ENCODE measurements at regions not wholly inside any gene's neighbourhood (a gene's known extent, or its start where the extent isn't known, plus 50 kb on each side); places are given as distances from the start of the nearest gene placed in this dataset.

DNA sequence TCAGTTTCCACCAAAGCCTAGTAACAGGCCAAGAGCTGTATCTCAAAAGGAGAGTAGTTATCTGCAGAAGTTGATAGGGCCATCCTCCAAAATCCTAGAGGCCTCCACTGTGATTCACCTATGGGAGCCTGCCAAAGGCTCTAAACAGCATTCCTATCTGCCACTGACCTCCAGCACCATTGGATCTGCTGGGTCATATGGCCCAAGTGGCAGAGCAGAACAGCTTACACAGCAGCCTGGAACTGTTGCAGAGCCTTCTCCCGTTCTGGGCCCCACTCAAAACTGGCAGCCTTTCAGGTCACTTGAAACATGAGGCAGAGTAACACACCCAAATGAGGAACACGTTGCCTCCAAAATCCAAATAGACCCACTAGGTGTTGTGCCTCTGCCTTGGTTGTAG is 345.2 kb upstream of the RND3 start:
- H3K27ac ChIP-seq (ENCODE audit: low read depth, low read length), result no peak overlapping the region
- H3K36me3 ChIP-seq (ENCODE audit: insufficient read depth, low read length), result no peaks in the 10 kb centered on the region
- H4K20me1 ChIP-seq (ENCODE audit: insufficient read depth, low read length), result no peaks in the 10 kb centered on the region
- H3K27me3 ChIP-seq (ENCODE audit: insufficient read depth, low read length), result no peaks in the 10 kb centered on the region
- H2AFZ ChIP-seq (ENCODE audit: low read length), result no peak overlapping the region
- TF ChIP-seq, protein P1, sequence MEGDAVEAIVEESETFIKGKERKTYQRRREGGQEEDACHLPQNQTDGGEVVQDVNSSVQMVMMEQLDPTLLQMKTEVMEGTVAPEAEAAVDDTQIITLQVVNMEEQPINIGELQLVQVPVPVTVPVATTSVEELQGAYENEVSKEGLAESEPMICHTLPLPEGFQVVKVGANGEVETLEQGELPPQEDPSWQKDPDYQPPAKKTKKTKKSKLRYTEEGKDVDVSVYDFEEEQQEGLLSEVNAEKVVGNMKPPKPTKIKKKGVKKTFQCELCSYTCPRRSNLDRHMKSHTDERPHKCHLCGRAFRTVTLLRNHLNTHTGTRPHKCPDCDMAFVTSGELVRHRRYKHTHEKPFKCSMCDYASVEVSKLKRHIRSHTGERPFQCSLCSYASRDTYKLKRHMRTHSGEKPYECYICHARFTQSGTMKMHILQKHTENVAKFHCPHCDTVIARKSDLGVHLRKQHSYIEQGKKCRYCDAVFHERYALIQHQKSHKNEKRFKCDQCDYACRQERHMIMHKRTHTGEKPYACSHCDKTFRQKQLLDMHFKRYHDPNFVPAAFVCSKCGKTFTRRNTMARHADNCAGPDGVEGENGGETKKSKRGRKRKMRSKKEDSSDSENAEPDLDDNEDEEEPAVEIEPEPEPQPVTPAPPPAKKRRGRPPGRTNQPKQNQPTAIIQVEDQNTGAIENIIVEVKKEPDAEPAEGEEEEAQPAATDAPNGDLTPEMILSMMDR (IDR thresholded peaks at IDR 0.05; ENCODE audit: extremely low read depth, low read depth, low read length), result no peak
- H3K9me3 ChIP-seq (ENCODE audit: low read depth, low read length), result no peaks in the 10 kb centered on the region
- H3K79me2 ChIP-seq (ENCODE audit: insufficient read depth, low read length), result no peaks in the 10 kb centered on the region
- no peak for DNase-seq (ENCODE audit: insufficient read length, low spot score, missing footprints)
- no peak overlapping the region for H3K4me3 ChIP-seq (ENCODE audit: insufficient read depth, low read length)
- H3K4me1 ChIP-seq (ENCODE audit: insufficient read depth, low read length), result no peaks in the 10 kb centered on the region
- no peak overlapping the region for H3K4me2 ChIP-seq (ENCODE audit: insufficient read depth, low read length)

GRCh38 chr2:150824118-150824517 is 336.7 kb upstream of the RND3 start:
- no peak overlapping the region for H3K27ac ChIP-seq (ENCODE audit: low read depth, low read length)
- H3K27me3 ChIP-seq (ENCODE audit: insufficient read depth, low read length), result no peaks in the 10 kb centered on the region
- no peaks in the 10 kb centered on the region for H3K9me3 ChIP-seq (ENCODE audit: low read depth, low read length)
- no peak overlapping the region for H2AFZ ChIP-seq (ENCODE audit: low read length)
- H3K4me2 ChIP-seq (ENCODE audit: insufficient read depth, low read length), result no peak overlapping the region
- no peaks in the 10 kb centered on the region for H3K4me1 ChIP-seq (ENCODE audit: insufficient read depth, low read length)
- no peaks in the 10 kb centered on the region for H3K36me3 ChIP-seq (ENCODE audit: insufficient read depth, low read length)
- no peaks in the 10 kb centered on the region for H4K20me1 ChIP-seq (ENCODE audit: insufficient read depth, low read length)
- H3K4me3 ChIP-seq (ENCODE audit: insufficient read depth, low read length), result no peak overlapping the region
- DNase-seq (ENCODE audit: insufficient read length, low spot score, missing footprints), result no peak
- TF ChIP-seq, protein P1 (IDR thresholded peaks at IDR 0.05; ENCODE audit: extremely low read depth, low read depth, low read length), result no peak
- H3K79me2 ChIP-seq (ENCODE audit: insufficient read depth, low read length), result no peaks in the 10 kb centered on the region

- Histone ChIP-seq H3K27ac (ENCODE audit: low read depth, low read length) (no peak overlapping the region), H3K36me3 (ENCODE audit: insufficient read depth, low read length) (no peaks in the 10 kb centered on the region), H3K9me3 (ENCODE audit: low read depth, low read length) (no peaks in the 10 kb centered on the region), H3K4me1 (ENCODE audit: insufficient read depth, low read length) (no peaks in the 10 kb centered on the region), H2AFZ (ENCODE audit: low read length) (no peak overlapping the region), H4K20me1 (ENCODE audit: insufficient read depth, low read length) (no peaks in the 10 kb centered on the region), H3K27me3 (ENCODE audit: insufficient read depth, low read length) (no peaks in the 10 kb centered on the region), H3K4me3 (ENCODE audit: insufficient read depth, low read length) (no peak overlapping the region), H3K4me2 (ENCODE audit: insufficient read depth, low read length) (no peak overlapping the region), H3K79me2 (ENCODE audit: insufficient read depth, low read length) (no peaks in the 10 kb centered on the region)
- DNase-seq (ENCODE audit: insufficient read length, low spot score, missing footprints), result no peak
- TF ChIP-seq, protein P1 (IDR thresholded peaks at IDR 0.05; ENCODE audit: extremely low read depth, low read depth, low read length), result no peak
These were observed 330.0 kb upstream of the RND3 start for GRCh38 chr2:150817422-150817821.

DNA sequence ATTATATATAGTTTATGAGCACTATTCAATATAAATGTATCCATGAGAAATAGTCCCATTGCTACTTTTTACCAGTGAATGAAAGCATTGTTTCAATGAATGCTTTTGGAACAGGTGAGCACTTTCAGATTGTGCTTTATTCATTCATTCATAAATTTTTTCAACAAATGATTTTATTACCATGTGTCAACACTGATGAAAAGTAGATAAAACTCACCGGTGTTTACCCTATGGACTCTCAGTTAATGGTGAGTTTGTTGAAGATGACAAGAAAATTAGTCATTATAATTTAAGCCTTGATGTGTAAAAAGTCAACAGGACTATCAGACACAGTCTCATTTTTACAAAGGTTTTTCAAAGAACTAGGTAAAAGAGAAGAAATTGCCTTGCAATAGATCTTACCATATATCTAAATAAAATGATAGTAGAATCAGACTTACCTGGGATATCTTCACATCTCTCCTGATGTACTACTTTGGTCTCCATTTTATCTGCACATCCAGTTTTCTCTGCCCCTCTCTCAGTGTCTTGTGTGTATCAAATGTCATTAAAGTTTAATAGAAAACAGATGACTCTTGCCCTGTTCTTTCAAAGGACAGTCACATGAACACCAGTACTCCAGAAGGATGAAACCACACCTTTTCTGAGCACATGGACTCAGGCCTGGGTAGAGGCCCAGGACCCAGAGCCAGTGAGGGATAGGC is 325.3 kb upstream of the RND3 start:
- Histone ChIP-seq H3K4me1 (ENCODE audit: insufficient read depth, low read length) (no peaks in the 10 kb centered on the region), H3K79me2 (ENCODE audit: insufficient read depth, low read length) (no peaks in the 10 kb centered on the region), H2AFZ (ENCODE audit: low read length) (no peak overlapping the region), H3K4me3 (ENCODE audit: insufficient read depth, low read length) (no peak overlapping the region), H3K36me3 (ENCODE audit: insufficient read depth, low read length) (no peaks in the 10 kb centered on the region), H3K9me3 (ENCODE audit: low read depth, low read length) (no peaks in the 10 kb centered on the region), H3K27me3 (ENCODE audit: insufficient read depth, low read length) (no peaks in the 10 kb centered on the region), H3K4me2 (ENCODE audit: insufficient read depth, low read length) (no peak overlapping the region), H4K20me1 (ENCODE audit: insufficient read depth, low read length) (no peaks in the 10 kb centered on the region), H3K27ac (ENCODE audit: low read depth, low read length) (no peak overlapping the region)
- no peak for DNase-seq (ENCODE audit: insufficient read length, low spot score, missing footprints)
- TF ChIP-seq, protein P1 (IDR thresholded peaks at IDR 0.05; ENCODE audit: extremely low read depth, low read depth, low read length), result no peak

All from osteoblast (primary cell).